HG02885 (cell line): ENCODE measurements at regions not wholly inside any gene's neighbourhood (a gene's known extent, or its start where the extent isn't known, plus 50 kb on each side); places are given as distances from the start of the nearest gene placed in this dataset.

Source experiments
- ATAC-seq: cut with Tn5 transposase; IDR thresholded peaks from one replicate; pipeline ENCODE4 v1.9.1; 2021; ENCODE audit warnings: mild to moderate bottlenecking; ENCODE audit not compliant: unreplicated experiment, poor library complexity

- no peak for ATAC-seq
Measured at GRCh38 chr10:65335311-65335710, 1590.5 kb upstream of the LRRTM3 start.

- no peak for ATAC-seq
Measured at GRCh38 chr10:65340340-65340739, 1585.5 kb upstream of the LRRTM3 start.

- no peak for ATAC-seq
Measured at GRCh38 chr10:65341323-65341925, 1584.4 kb upstream of the LRRTM3 start.

GRCh38 chr10:65342245-65342644 is 1583.6 kb upstream of the LRRTM3 start:
- no peak for ATAC-seq

GRCh38 chr10:65346466-65346865 is 1579.4 kb upstream of the LRRTM3 start:
- ATAC-seq = no peak

- ATAC-seq = no peak
Measured at GRCh38 chr10:65348637-65349036, 1577.2 kb upstream of the LRRTM3 start.

GRCh38 chr10:65350611-65351010 is 1575.2 kb upstream of the LRRTM3 start:
- no peak for ATAC-seq

- no peak for ATAC-seq
Measured at GRCh38 chr10:65355141-65355680, 1570.6 kb upstream of the LRRTM3 start.

- ATAC-seq = no peak
Measured at GRCh38 chr10:65358565-65358964, 1567.3 kb upstream of the LRRTM3 start.

GRCh38 chr10:65360497-65360896 is 1565.3 kb upstream of the LRRTM3 start:
- ATAC-seq = no peak

GRCh38 chr10:65365878-65366277 is 1560.0 kb upstream of the LRRTM3 start:
- ATAC-seq = no peak

GRCh38 chr10:65367706-65368105 is 1558.1 kb upstream of the LRRTM3 start:
- ATAC-seq = no peak

- ATAC-seq = no peak
Measured at GRCh38 chr10:65375528-65375927, 1550.3 kb upstream of the LRRTM3 start.

- ATAC-seq = no peak
Measured at GRCh38 chr10:65377687-65378086, 1548.1 kb upstream of the LRRTM3 start.

- no peak for ATAC-seq
Measured at GRCh38 chr10:65394502-65395297, 1531.1 kb upstream of the LRRTM3 start.

- ATAC-seq = no peak
Measured at GRCh38 chr10:65395631-65396030, 1530.2 kb upstream of the LRRTM3 start.

GRCh38 chr10:65396997-65397396 is 1528.8 kb upstream of the LRRTM3 start:
- ATAC-seq = no peak

GRCh38 chr10:65408401-65408800 is 1517.4 kb upstream of the LRRTM3 start:
- ATAC-seq = no peak

GRCh38 chr10:65413001-65413400 is 1512.8 kb upstream of the LRRTM3 start:
- ATAC-seq = no peak

GRCh38 chr10:65415318-65415717 is 1510.5 kb upstream of the LRRTM3 start:
- no peak for ATAC-seq

GRCh38 chr10:65416094-65416493 is 1509.7 kb upstream of the LRRTM3 start:
- no peak for ATAC-seq

- no peak for ATAC-seq
Measured at GRCh38 chr10:65419629-65420028, 1506.2 kb upstream of the LRRTM3 start.
